ENCODE measurements at regions not wholly inside any gene's neighbourhood (a gene's known extent, or its start where the extent isn't known, plus 50 kb on each side); places are given as distances from the start of the nearest gene placed in this dataset.

DNA sequence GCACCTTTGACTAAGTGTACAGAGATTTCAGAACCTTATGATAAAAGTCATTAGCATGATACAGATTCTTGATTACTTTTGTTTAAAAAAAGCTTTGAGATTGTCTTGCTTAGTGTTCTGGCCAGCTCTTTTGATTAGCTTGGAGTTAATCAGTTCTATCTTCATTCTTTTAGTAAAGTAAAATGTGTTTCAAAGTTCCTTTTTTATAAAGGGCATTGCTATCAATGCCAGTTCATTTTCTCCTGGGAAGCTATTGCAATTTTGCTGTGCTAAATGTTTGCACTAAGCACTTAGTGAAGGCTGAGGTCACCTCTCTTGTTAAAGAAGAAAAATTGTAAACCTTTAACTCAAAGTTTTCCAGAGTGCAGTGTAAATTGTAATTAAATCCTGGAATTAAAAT lies 946.7 kb upstream of the TMPRSS15 start:
- Mint-ChIP-seq H3K4me1 (ENCODE audit: low read depth, unreplicated experiment) (no peaks in the 10 kb centered on the region), H3K27ac (ENCODE audit: unreplicated experiment) (no peak overlapping the region), H3K4me3 (ENCODE audit: unreplicated experiment) (no peak overlapping the region)

DNA sequence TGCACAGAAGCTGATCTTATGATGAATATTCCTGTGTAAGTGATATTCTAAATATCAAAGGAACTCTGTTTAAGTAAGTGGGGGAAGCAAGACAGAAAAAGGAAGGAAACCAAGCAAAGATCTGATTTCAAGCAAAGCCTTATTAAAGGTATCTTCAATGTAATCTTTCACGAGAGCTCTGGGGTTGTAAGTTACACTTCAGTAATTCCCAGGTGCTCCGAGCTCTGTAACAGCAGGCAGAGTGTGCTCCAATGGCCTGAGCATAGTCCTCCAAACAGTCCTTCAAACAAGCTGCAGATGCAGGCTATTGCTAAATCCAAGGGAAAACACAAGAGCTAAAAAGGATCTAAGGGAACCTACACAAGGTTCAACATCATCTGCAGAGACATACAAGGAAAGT lies 949.7 kb upstream of the TMPRSS15 start:
- Histone ChIP-seq H3K27me3 (ENCODE audit: insufficient read depth, low read length) (no peaks in the 10 kb centered on the region), H3K27ac (ENCODE audit: low read depth, low read length) (no peak overlapping the region), H3K36me3 (ENCODE audit: insufficient read depth, low read length) (no peaks in the 10 kb centered on the region), H4K20me1 (ENCODE audit: insufficient read depth, low read length) (no peaks in the 10 kb centered on the region), H3K9me3 (ENCODE audit: insufficient read depth, low read depth, low read length) (no peaks in the 10 kb centered on the region), H2AFZ (ENCODE audit: low read depth, low read length) (no peak overlapping the region), H3K4me3 (ENCODE audit: insufficient read depth, low read depth, low read length) (no peak overlapping the region), H3K4me1 (ENCODE audit: insufficient read depth, low read length) (no peaks in the 10 kb centered on the region), H3K79me2 (ENCODE audit: insufficient read depth, low read length) (no peaks in the 10 kb centered on the region), H3K4me2 (ENCODE audit: low read length) (no peak overlapping the region), H3K9ac (ENCODE audit: low read length) (no peak overlapping the region)
- Mint-ChIP-seq H3K27me3 (ENCODE audit: low read depth, unreplicated experiment) (no peaks in the 10 kb centered on the region), H3K4me1 (ENCODE audit: low read depth, unreplicated experiment) (no peaks in the 10 kb centered on the region), H3K4me3 (ENCODE audit: unreplicated experiment) (no peak overlapping the region), H3K27ac (ENCODE audit: unreplicated experiment) (no peak overlapping the region), H3K9me3 (ENCODE audit: unreplicated experiment) (no peaks in the 10 kb centered on the region), H3K36me3 (ENCODE audit: low read depth, unreplicated experiment) (no peaks in the 10 kb centered on the region)
- FAIRE-seq, result no peak
- no peak for TF ChIP-seq CTCF (IDR thresholded peaks at IDR 0.05; ENCODE audit: insufficient read depth, low read depth, low read length)
- no peak for TF ChIP-seq EZH2 (IDR thresholded peaks at IDR 0.05; ENCODE audit: insufficient read depth, low read length)
- no peak for DNase-seq (ENCODE audit: low read depth)

More for the DNA sequence above, 946.7 kb upstream of the TMPRSS15 start:
- no peak overlapping the region for H2AFZ ChIP-seq (ENCODE audit: low read depth, low read length)
- no peaks in the 10 kb centered on the region for H3K27me3 Mint-ChIP-seq (ENCODE audit: low read depth, unreplicated experiment)
- H3K9me3 ChIP-seq (ENCODE audit: insufficient read depth, low read depth, low read length), result no peaks in the 10 kb centered on the region
- H3K27me3 ChIP-seq (ENCODE audit: insufficient read depth, low read length), result no peaks in the 10 kb centered on the region
- H3K36me3 ChIP-seq (ENCODE audit: insufficient read depth, low read length), result no peaks in the 10 kb centered on the region
- no peaks in the 10 kb centered on the region for H3K36me3 Mint-ChIP-seq (ENCODE audit: low read depth, unreplicated experiment)
- H3K4me3 ChIP-seq (ENCODE audit: insufficient read depth, low read depth, low read length), result no peak overlapping the region
- H3K79me2 ChIP-seq (ENCODE audit: insufficient read depth, low read length), result no peaks in the 10 kb centered on the region
- no peaks in the 10 kb centered on the region for H4K20me1 ChIP-seq (ENCODE audit: insufficient read depth, low read length)
- no peak overlapping the region for H3K27ac ChIP-seq (ENCODE audit: low read depth, low read length)
- H3K9ac ChIP-seq (ENCODE audit: low read length), result no peak overlapping the region
- no peak for FAIRE-seq
- DNase-seq (ENCODE audit: low read depth), result no peak
- no peak overlapping the region for H3K4me2 ChIP-seq (ENCODE audit: low read length)
- H3K4me1 ChIP-seq (ENCODE audit: insufficient read depth, low read length), result no peaks in the 10 kb centered on the region
- no peaks in the 10 kb centered on the region for H3K9me3 Mint-ChIP-seq (ENCODE audit: unreplicated experiment)
- TF ChIP-seq CTCF (IDR thresholded peaks at IDR 0.05; ENCODE audit: insufficient read depth, low read depth, low read length) (no peak), EZH2 (IDR thresholded peaks at IDR 0.05; ENCODE audit: insufficient read depth, low read length) (no peak)

DNA sequence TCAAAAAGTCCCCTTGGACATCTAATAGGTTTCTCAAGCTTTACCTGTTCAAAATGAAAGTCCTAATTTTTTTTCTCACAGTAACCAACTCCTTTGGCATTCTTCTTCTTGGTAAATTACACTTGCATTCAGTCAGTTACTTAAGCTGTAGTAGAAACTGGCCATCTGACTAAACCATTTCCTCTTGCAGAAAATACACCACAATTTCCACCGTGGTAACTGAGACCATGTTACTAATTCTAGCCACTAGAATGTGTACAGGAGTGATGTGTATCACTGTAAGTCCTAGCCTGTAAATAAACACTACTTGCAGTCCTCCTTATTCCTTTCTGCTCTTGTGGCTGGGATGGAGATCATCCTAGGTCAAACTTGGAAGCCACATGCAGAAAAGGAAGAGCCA lies 965.4 kb upstream of the TMPRSS15 start:
- Histone ChIP-seq H3K79me2 (ENCODE audit: insufficient read depth, low read length) (no peaks in the 10 kb centered on the region), H3K36me3 (ENCODE audit: insufficient read depth, low read length) (no peaks in the 10 kb centered on the region), H3K27me3 (ENCODE audit: insufficient read depth, low read length) (no peaks in the 10 kb centered on the region), H2AFZ (ENCODE audit: low read depth, low read length) (no peak overlapping the region), H3K4me3 (ENCODE audit: insufficient read depth, low read depth, low read length) (no peak overlapping the region), H3K9me3 (ENCODE audit: insufficient read depth, low read depth, low read length) (no peaks in the 10 kb centered on the region), H3K27ac (ENCODE audit: low read depth, low read length) (no peak overlapping the region), H3K4me1 (ENCODE audit: insufficient read depth, low read length) (no peaks in the 10 kb centered on the region), H4K20me1 (ENCODE audit: insufficient read depth, low read length) (no peaks in the 10 kb centered on the region), H3K4me2 (ENCODE audit: low read length) (no peak overlapping the region), H3K9ac (ENCODE audit: low read length) (no peak overlapping the region)
- Mint-ChIP-seq H3K9me3 (ENCODE audit: unreplicated experiment) (no peaks in the 10 kb centered on the region), H3K4me1 (ENCODE audit: low read depth, unreplicated experiment) (no peaks in the 10 kb centered on the region), H3K27ac (ENCODE audit: unreplicated experiment) (no peak overlapping the region), H3K36me3 (ENCODE audit: low read depth, unreplicated experiment) (no peaks in the 10 kb centered on the region), H3K27me3 (ENCODE audit: low read depth, unreplicated experiment) (no peaks in the 10 kb centered on the region), H3K4me3 (ENCODE audit: unreplicated experiment) (no peak overlapping the region)
- TF ChIP-seq CTCF (IDR thresholded peaks at IDR 0.05; ENCODE audit: insufficient read depth, low read depth, low read length) (no peak), EZH2 (IDR thresholded peaks at IDR 0.05; ENCODE audit: insufficient read depth, low read length) (no peak)
- no peak for FAIRE-seq
- DNase-seq (ENCODE audit: low read depth), result no peak

All from astrocyte (in vitro differentiated cells and primary cell).